Tibial nerve (tissue), 4 donors: ENCODE measurements at regions not wholly inside any gene's neighbourhood (a gene's known extent, or its start where the extent isn't known, plus 50 kb on each side); places are given as distances from the start of the nearest gene placed in this dataset.
"Not testable (repeated sequence)": the region's sequence is repeated elsewhere in the genome, so short reads cannot be mapped to it uniquely, and the experiment has no call there.

Experiments used
- DNase-seq, 2 donors: peaks; one replicate each; pipeline ENCODE4 v3.0.0-alpha.2; 2019; ENCODE audit warnings: low spot score in 2 of 2
- H3K27ac ChIP-seq, 4 donors: fragments of 200-600 bp; sonication (generic) in 3 of 4; one replicate each; pipeline ENCODE4 v1.5.1; 2017 to 2019; ENCODE audit warnings: mild to moderate bottlenecking in 1 of 4
- H3K27me3 ChIP-seq, 2 donors: fragments of 200-600 bp; sonication (generic) in 1 of 2; one replicate each; pipeline versions ENCODE4 v1.5.1 to v1.6.0; 2017 to 2019
- H3K36me3 ChIP-seq, 3 donors: fragments of 200-600 bp; sonication (generic); one replicate each; pipeline ENCODE4 v1.5.1; 2018 to 2019
- H3K4me1 ChIP-seq, 4 donors: fragments of 200-600 bp; sonication (generic) in 3 of 4; one replicate each; pipeline ENCODE4 v1.5.1; 2017 to 2019
- H3K4me3 ChIP-seq, 4 donors: fragments of 200-600 bp; sonication (generic) in 3 of 4; one replicate each; pipeline ENCODE4 v1.5.1; 2017 to 2019; ENCODE audit warnings: mild to moderate bottlenecking in 1 of 4, moderate library complexity in 1 of 4
- H3K9me3 ChIP-seq, 4 donors: fragments of 200-600 bp; sonication (generic) in 3 of 4; one replicate each; pipeline ENCODE4 v1.5.1; 2017 to 2019
- EP300 ChIP-seq, 2 donors: sonication (generic); formaldehyde crosslinking; IDR thresholded peaks; one replicate each; pipeline ENCODE4 v1.6.1; 2017; ENCODE audit warnings: antibody characterized with exemption in 2 of 2, mild to moderate bottlenecking in 1 of 2
- POLR2A ChIP-seq, 2 donors: fragments of 450-650 bp; IDR thresholded peaks; one replicate each; pipeline ENCODE4 v1.6.1; 2017; ENCODE audit warnings: antibody characterized with exemption in 2 of 2, mild to moderate bottlenecking in 2 of 2, moderate library complexity in 2 of 2
- WGBS, 2 donors: methylation state at CpG; one replicate each; pipeline ENCODE4 v1.1.5; 2018; 5-methylcytosine and 5-hydroxymethylcytosine counted together
- TF ChIP-seq, protein P1 (sequence below), 5 experiments: fragments of 200-600 bp in 3 of 5; fragments of 450-650 bp in 2 of 5; sonication (generic) in 3 of 5; IDR thresholded peaks; one replicate each; pipeline ENCODE4 v1.5.1; 2016 to 2019; ENCODE audit warnings: antibody characterized with exemption in 5 of 5, mild to moderate bottlenecking in 3 of 5, moderate library complexity in 2 of 5

DNA sequence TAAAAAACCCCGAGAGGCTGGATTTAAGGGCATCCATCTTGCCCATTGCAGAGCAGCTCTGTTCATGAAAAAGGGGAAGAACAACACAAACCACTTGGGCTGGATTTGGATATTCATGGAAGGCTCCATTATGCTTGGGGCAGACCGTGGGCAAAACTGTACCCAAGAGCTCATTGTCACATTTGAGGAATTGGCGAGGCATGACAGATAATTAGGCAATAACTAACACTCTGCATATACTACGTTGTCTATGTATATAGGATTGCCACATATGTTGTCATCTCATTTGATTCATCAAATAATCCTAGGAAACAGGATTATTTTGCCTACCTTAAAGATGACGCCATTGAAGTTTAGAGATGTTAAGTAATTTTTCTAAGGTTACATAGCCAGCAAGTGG, 255.4 kb downstream of the SMARCA2 start:
- WGBS, 2 donors, result 84 to 86% methylated on average over 5 of the region's 5 CpGs
- no peaks in the 10 kb centered on the region for H3K9me3 ChIP-seq
- no peak for TF ChIP-seq POLR2A (IDR thresholded peaks at IDR 0.05)
- no peak for TF ChIP-seq EP300 (IDR thresholded peaks at IDR 0.05)
- TF ChIP-seq, protein P1, sequence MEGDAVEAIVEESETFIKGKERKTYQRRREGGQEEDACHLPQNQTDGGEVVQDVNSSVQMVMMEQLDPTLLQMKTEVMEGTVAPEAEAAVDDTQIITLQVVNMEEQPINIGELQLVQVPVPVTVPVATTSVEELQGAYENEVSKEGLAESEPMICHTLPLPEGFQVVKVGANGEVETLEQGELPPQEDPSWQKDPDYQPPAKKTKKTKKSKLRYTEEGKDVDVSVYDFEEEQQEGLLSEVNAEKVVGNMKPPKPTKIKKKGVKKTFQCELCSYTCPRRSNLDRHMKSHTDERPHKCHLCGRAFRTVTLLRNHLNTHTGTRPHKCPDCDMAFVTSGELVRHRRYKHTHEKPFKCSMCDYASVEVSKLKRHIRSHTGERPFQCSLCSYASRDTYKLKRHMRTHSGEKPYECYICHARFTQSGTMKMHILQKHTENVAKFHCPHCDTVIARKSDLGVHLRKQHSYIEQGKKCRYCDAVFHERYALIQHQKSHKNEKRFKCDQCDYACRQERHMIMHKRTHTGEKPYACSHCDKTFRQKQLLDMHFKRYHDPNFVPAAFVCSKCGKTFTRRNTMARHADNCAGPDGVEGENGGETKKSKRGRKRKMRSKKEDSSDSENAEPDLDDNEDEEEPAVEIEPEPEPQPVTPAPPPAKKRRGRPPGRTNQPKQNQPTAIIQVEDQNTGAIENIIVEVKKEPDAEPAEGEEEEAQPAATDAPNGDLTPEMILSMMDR (IDR thresholded peaks at IDR 0.05), result no peak

DNA sequence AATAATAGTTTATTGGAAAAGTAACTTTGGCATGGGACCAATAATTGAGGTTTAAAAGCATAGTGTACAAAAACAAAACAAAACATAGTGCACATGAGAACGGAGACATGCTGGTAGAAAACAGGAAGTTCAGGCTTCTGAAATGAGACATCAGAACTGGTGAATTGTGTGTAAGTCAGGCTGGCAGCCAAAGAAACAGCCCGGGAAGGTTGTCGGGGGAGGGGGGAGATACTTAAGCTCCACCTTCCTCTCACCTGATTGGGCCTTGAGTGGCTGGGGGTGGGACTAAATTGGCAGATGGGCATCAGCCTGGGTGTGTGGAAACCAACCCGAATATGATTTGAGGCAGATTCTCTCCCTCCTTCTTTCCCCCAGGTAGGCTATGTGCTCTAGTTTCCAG, 256.3 kb downstream of the SMARCA2 start:
- Histone ChIP-seq H3K27me3 (no peaks in the 10 kb centered on the region), H3K9me3 (no peaks in the 10 kb centered on the region), H3K27ac (no peak overlapping the region), H3K4me1 (peaks cover 0 to 6% (median 0%) of the 10 kb centered on the region in 4 donors), H3K4me3 (no peak overlapping the region), H3K36me3 (no peaks in the 10 kb centered on the region)
- 38 to 50% methylated on average over 4 of the region's 4 CpGs for WGBS, 2 donors
- TF ChIP-seq POLR2A (IDR thresholded peaks at IDR 0.05) (no peak), EP300 (IDR thresholded peaks at IDR 0.05) (no peak)
- TF ChIP-seq, protein P1 (IDR thresholded peaks at IDR 0.05), result no peak
- DNase-seq, result peak in 1 of 2 donors; percentile 23

More for the DNA sequence above, 255.4 kb downstream of the SMARCA2 start:
- H3K4me3 ChIP-seq, result no peak overlapping the region
- no peak overlapping the region for H3K27ac ChIP-seq
- H3K36me3 ChIP-seq, result no peaks in the 10 kb centered on the region
- H3K27me3 ChIP-seq, result no peaks in the 10 kb centered on the region
- peaks cover 0 to 6% (median 0%) of the 10 kb centered on the region in 4 donors for H3K4me1 ChIP-seq
- no peak for DNase-seq

DNA sequence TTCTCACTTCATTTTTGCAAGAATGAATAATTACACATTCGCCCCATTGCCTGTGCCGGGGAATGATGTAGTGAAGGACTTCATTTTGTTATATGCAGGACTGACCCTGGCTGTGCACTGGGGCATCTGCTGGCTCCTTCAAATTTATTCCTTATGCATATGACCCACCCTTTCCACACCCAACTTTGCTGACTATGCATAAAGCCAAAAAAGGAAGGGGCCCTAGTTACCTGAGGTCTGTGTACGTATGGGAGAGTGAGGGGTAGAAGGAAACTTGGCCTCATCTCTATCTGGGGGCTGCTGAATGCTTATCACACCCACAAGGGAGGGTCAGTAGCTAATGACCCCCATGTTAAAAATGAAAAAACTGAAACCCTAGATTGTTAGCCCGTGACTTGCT, 259.6 kb downstream of the SMARCA2 start:
- TF ChIP-seq POLR2A (IDR thresholded peaks at IDR 0.05) (no peak), EP300 (IDR thresholded peaks at IDR 0.05) (no peak)
- TF ChIP-seq, protein P1 (IDR thresholded peaks at IDR 0.05), result no peak
- Histone ChIP-seq H3K4me3 (no peak overlapping the region), H3K27ac (no peak overlapping the region), H3K9me3 (no peaks in the 10 kb centered on the region), H3K4me1 (no peaks in the 10 kb centered on the region), H3K27me3 (no peaks in the 10 kb centered on the region), H3K36me3 (no peaks in the 10 kb centered on the region)
- WGBS, 2 donors, result 75 to 96% methylated on average over 4 of the region's 4 CpGs
- DNase-seq, result no peak

DNA sequence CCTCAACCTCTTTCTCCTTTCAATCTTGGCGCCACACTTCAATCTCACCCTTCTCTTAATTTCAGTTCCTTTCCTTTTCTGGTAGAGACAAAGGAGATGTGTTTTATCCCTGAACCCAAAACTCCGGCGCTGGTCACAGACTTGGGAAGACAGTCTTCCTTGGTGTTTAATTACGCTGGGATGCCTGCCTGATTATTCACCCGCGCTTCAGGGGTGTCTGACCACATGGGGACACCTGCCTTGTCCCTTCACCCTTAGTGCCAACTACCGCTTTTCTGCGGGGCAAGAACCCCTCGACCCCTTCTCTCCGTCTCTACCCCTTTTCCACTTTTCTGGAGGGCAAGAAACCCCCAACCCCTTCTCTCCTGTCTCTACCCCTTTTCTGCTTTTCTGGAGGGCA, 261.1 kb downstream of the SMARCA2 start:
- Histone ChIP-seq H3K4me1 (no peaks in the 10 kb centered on the region), H3K4me3 (no peak overlapping the region), H3K9me3 (no peaks in the 10 kb centered on the region), H3K27me3 (no peaks in the 10 kb centered on the region), H3K36me3 (no peaks in the 10 kb centered on the region), H3K27ac (no peak overlapping the region)
- TF ChIP-seq POLR2A (IDR thresholded peaks at IDR 0.05), result no peak
- TF ChIP-seq, protein P1 (IDR thresholded peaks at IDR 0.05), result no peak
- TF ChIP-seq EP300 (IDR thresholded peaks at IDR 0.05), result no peak
- WGBS, 2 donors, result 91 to 93% methylated on average over 10 of the region's 10 CpGs
- no peak for DNase-seq

DNA sequence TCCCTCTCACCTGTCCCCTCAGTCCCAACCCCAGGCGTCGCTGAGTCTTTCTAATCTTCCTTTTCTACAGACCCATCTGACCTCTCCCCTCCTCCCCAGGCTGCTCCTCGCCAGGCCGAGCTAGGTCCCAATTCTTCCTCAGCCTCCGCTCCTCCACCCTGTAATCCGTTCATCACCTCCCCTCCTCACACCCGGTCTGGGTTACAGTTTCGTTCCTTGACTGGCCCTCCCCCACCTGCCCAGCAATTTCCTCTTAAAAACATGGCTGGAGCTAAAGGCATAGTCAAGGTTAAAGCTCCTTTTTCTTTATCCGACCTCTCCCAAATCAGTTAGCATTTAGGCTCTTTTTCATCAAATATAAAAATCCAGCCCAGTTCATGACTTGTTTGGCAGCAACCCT, 262.0 kb downstream of the SMARCA2 start:
- H3K4me1 ChIP-seq, H3K27ac ChIP-seq, DNase-seq, H3K27me3 ChIP-seq, H3K4me3 ChIP-seq, H3K36me3 ChIP-seq, H3K9me3 ChIP-seq: not testable (repeated sequence)
- 80 to 83% methylated on average over 9 of the region's 9 CpGs for WGBS, 2 donors

DNA sequence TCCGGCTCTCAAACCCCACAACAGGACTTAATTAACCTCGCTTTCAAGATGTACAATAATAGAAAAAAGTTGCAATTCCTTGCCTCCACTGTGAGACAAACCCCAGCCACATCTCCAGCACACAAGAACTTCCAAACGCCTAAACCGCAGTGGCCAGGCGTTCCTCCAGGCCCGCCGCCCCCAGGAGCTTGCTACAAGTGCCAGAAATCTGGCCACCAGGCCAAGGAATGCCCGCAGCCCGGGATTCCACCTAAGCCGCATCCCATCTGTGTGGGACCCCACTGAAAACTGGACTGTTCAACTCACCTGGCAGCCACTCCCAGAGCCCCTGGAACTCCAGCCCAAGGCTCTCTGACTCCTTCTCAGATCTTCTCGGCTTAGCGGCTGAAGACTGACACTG, 262.5 kb downstream of the SMARCA2 start:
- H3K27ac ChIP-seq, DNase-seq, H3K4me3 ChIP-seq, H3K36me3 ChIP-seq, H3K9me3 ChIP-seq, H3K4me1 ChIP-seq, H3K27me3 ChIP-seq: not testable (repeated sequence)
- WGBS, 2 donors, result 89 to 94% methylated on average over 12 of the region's 12 CpGs

DNA sequence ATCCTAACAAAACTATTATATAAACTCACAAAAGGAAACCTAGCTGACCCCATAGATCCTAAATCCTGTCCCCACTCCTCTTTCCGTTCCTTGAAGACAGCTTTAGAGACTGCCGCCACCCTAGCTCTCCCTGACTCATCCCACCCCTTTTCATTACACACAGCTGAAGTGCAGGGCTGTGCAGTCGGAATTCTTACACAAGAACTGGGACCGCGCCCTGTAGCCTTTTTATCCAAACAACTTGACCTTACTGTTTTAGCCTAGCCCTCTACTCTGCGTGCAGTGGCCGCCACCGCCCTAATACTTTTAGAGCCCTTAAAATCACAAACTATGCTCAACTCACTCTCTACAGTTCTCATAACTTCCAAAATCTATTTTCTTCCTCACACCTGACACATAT, 264.0 kb downstream of the SMARCA2 start:
- H3K27ac ChIP-seq, DNase-seq, H3K9me3 ChIP-seq, H3K27me3 ChIP-seq, H3K4me1 ChIP-seq, H3K4me3 ChIP-seq, H3K36me3 ChIP-seq: not testable (repeated sequence)
- whole genome bisulfite sequencing, 2 donors, result 67 to 76% methylated on average over 8 of the region's 8 CpGs
